K562 (cell line): ENCODE measurements at regions not wholly inside any gene's neighbourhood (a gene's known extent, or its start where the extent isn't known, plus 50 kb on each side); places are given as distances from the start of the nearest gene placed in this dataset.

Source experiments
- AFF4 ChIP-seq: sonication (generic); formaldehyde crosslinking; IDR thresholded peaks from 2 replicates; pipeline ENCODE4 v1.8.0; 2023; ENCODE audit warnings: mild to moderate bottlenecking, missing genetic modification reagents
- CTCF ChIP-seq, 3 experiments: IDR thresholded peaks in 2 of 3; conservative IDR thresholded peaks in 1 of 3; 2 replicates each; pipeline ENCODE4 v1.5.1; 2011 to 2012; ENCODE audit warnings: low read length in 3 of 3, mild to moderate bottlenecking in 3 of 3, control low read depth in 2 of 3, improper control_type of control experiment in 1 of 3, inconsistent platforms in 1 of 3, low read depth in 1 of 3, mixed read lengths in 1 of 3, moderate library complexity in 1 of 3; ENCODE audit not compliant: insufficient read depth in 2 of 3
- ESRRB ChIP-seq: fragments of 250-450 bp; sonication (Bioruptor Pico); IDR thresholded peaks from 2 replicates; pipeline ENCODE4 v1.5.0; 2020; ENCODE audit warnings: mild to moderate bottlenecking, moderate library complexity, borderline replicate concordance
- ETV6 ChIP-seq, 3 experiments: fragments of 150-350 bp in 1 of 3; sonication (generic) in 1 of 3; formaldehyde crosslinking in 1 of 3; IDR thresholded peaks; 2 replicates each; pipeline versions ENCODE4 v1.6.1 to v1.8.0; 2014 to 2022; ENCODE audit warnings: borderline replicate concordance in 2 of 3, low read depth in 2 of 3, antibody characterized with exemption in 1 of 3, low read length in 1 of 3, mild to moderate bottlenecking in 1 of 3, missing genetic modification reagents in 1 of 3
- FOS ChIP-seq: IDR thresholded peaks from 3 replicates; pipeline ENCODE4 v1.6.1; 2011; ENCODE audit not compliant: insufficient read length; ENCODE audit errors: extremely low read depth
- FOXA3 ChIP-seq, 2 experiments: fragments of 450-650 bp in 1 of 2; sonication (generic) in 1 of 2; formaldehyde crosslinking; IDR thresholded peaks in 1 of 2; conservative IDR thresholded peaks in 1 of 2; 2 replicates each; pipeline versions ENCODE4 v1.4.0 to v1.8.0; 2020 to 2022; ENCODE audit warnings: mild to moderate bottlenecking in 2 of 2, missing genetic modification reagents in 1 of 2
- JUNB ChIP-seq: fragments of 450-650 bp; formaldehyde crosslinking; conservative IDR thresholded peaks from 2 replicates; pipeline ENCODE4 v1.4.0; 2020; ENCODE audit warnings: mild to moderate bottlenecking
- MCM5 ChIP-seq: fragments of 450-650 bp; IDR thresholded peaks from 2 replicates; pipeline ENCODE4 v1.6.1; 2016; ENCODE audit warnings: low read depth
- NCOR1 ChIP-seq: fragments of 450-650 bp; IDR thresholded peaks from 2 replicates; pipeline ENCODE4 v1.6.1; 2016; ENCODE audit warnings: mild to moderate bottlenecking, moderate library complexity
- POLR2AphosphoS5 ChIP-seq: IDR thresholded peaks from 2 replicates; pipeline ENCODE4 v1.6.1; 2011; ENCODE audit warnings: mild to moderate bottlenecking, low read depth, low read length, moderate library complexity; ENCODE audit not compliant: control insufficient read depth, insufficient read depth
- XRCC5 ChIP-seq: fragments of 200-400 bp; formaldehyde crosslinking; IDR thresholded peaks from 2 replicates; pipeline ENCODE4 v1.6.1; 2017; ENCODE audit warnings: low read depth, mild to moderate bottlenecking, low read length
- ZFP91 ChIP-seq: sonication (generic); formaldehyde crosslinking; IDR thresholded peaks from 2 replicates; pipeline ENCODE4 v1.8.0; 2022; ENCODE audit warnings: mild to moderate bottlenecking, missing genetic modification reagents
- ZNF143 ChIP-seq: sonication (generic); formaldehyde crosslinking; IDR thresholded peaks from 2 replicates; pipeline ENCODE4 v1.9.0; 2022; ENCODE audit warnings: mild to moderate bottlenecking, missing genetic modification reagents
- ZNF445 ChIP-seq: fragments of 250-450 bp; sonication (Bioruptor Pico); IDR thresholded peaks from 2 replicates; pipeline ENCODE4 v1.4.0; 2020; ENCODE audit warnings: low read depth, mild to moderate bottlenecking, moderate library complexity

GRCh38 chr18:38262661-38263060 lies 697.1 kb upstream of the CELF4 start:
- no peak for TF ChIP-seq AFF4 (CRISPR knock-in tag)
- TF ChIP-seq ZNF143 (CRISPR knock-in tag): no peak
- TF ChIP-seq JUNB (CRISPR knock-in tag): no peak
- TF ChIP-seq FOXA3 (CRISPR knock-in tag; conservative IDR thresholded peaks at IDR 0.05 in 1 of 2, IDR thresholded peaks at IDR 0.05 in 1 of 2): no peak
- TF ChIP-seq FOS: no peak
- no peak for TF ChIP-seq ETV6 (IDR thresholded peaks at IDR 0.05; ENCODE audit: borderline replicate concordance in 1 of 2, low read depth in 2 of 2, low read length in 1 of 2)
- TF ChIP-seq ETV6 (CRISPR knock-in tag; IDR thresholded peaks at IDR 0.05; ENCODE audit: borderline replicate concordance): no peak
- no peak for TF ChIP-seq CTCF (IDR thresholded peaks at IDR 0.05 in 2 of 3, conservative IDR thresholded peaks at IDR 0.05 in 1 of 3; ENCODE audit: insufficient read depth in 2 of 3, low read depth in 1 of 3, low read length in 3 of 3)
- TF ChIP-seq ESRRB (CRISPR knock-in tag): no peak
- no peak for TF ChIP-seq NCOR1
- no peak for TF ChIP-seq MCM5
- no peak for TF ChIP-seq ZFP91 (CRISPR knock-in tag)
- TF ChIP-seq POLR2AphosphoS5: no peak
- TF ChIP-seq XRCC5: no peak
- no peak for TF ChIP-seq ZNF445 (CRISPR knock-in tag)
